ENCODE measurements at regions not wholly inside any gene's neighbourhood (a gene's known extent, or its start where the extent isn't known, plus 50 kb on each side); places are given as distances from the start of the nearest gene placed in this dataset.

- no peak for ATAC-seq
- 0% methylated on average over 1 of the region's 1 CpG for WGBS (ENCODE audit: insufficient coverage, low coverage, missing lambda C conversion rate)
- POLR2A ChIA-PET: interaction anchor here (0.6 to 2.1 kb wide), 3 partner anchors 11 to 235 kb away, joined by 3 to 6 read pairs (median 3); no protein-coding TSS in a partner anchor
These were observed 86.3 kb upstream of the AMOTL1 start for GRCh38 chr11:94681852-94682251.

More at GRCh38 chr11:94681852-94682251, 86.3 kb upstream of the AMOTL1 start:
- Histone ChIP-seq H4K20me1 (replicated peaks; ENCODE audit: control insufficient read depth, insufficient read depth, low read length) (no peaks in the 10 kb centered on the region), H3K9me1 (ENCODE audit: control insufficient read depth, insufficient read depth, low read length) (no peaks in the 10 kb centered on the region), H3K9ac (ENCODE audit: insufficient read depth in 1 of 2, low read depth in 2 of 2, low read length in 2 of 2) (peak overlapping the region in 1 of 2 experiments; percentile 36; a peak in 2 of 4 replicates), H3K27ac (ENCODE audit: extremely low read depth, low read depth, low read length) (peak overlapping the region; percentile 23; the same call in 1 of the 3 replicates), H3K9me3 (replicated peaks; ENCODE audit: control insufficient read depth, insufficient read depth, low read depth, low read length) (no peaks in the 10 kb centered on the region), H3K4me3 (no peak overlapping the region), H3K79me2 (ENCODE audit: control insufficient read depth, insufficient read depth, low read length) (no peaks in the 10 kb centered on the region), H2AFZ (ENCODE audit: low read depth, low read length) (peak overlapping the region; percentile 89), H3K4me1 (replicated peaks in 1 of 2; ENCODE audit: control insufficient read depth in 2 of 2, insufficient read depth in 2 of 2, low read length in 2 of 2) (peaks cover 0 to 37% of the 10 kb centered on the region in 2 experiments; a peak in 4 of 5 replicates), H3K36me3 (ENCODE audit: control insufficient read depth, insufficient read depth, low read length) (no peaks in the 10 kb centered on the region), H3K27me3 (ENCODE audit: control insufficient read depth in 2 of 2, insufficient read depth in 2 of 2, low read length in 2 of 2) (no peaks in the 10 kb centered on the region), H3K4me2 (ENCODE audit: insufficient read depth, low read length) (peak overlapping the region; percentile 39; the same call in 1 of the 2 replicates)
- DNase-seq (ENCODE audit: extremely low read depth in 1 of 4, low spot score in 3 of 4) (no peak), FAIRE-seq (no peak)
- in situ Hi-C loops (cut with MboI): no loop called here
- intact Hi-C loops (cut with micrococcal nuclease): no loop called here
- no TSS peak for BruUV-seq (replicated peaks)
- CTCF ChIA-PET (ENCODE audit: low intra/inter-chr PET ratio): no interaction called here
- no peak for TF ChIP-seq EGR1 (conservative IDR thresholded peaks at IDR 0.05)
- TF ChIP-seq ELK3 (CRISPR knock-in tag; IDR thresholded peaks at IDR 0.05): no peak
- TF ChIP-seq PBX2 (CRISPR knock-in tag; IDR thresholded peaks at IDR 0.05; ENCODE audit: low read depth): no peak
- no peak for TF ChIP-seq PBX2 (tag; conservative IDR thresholded peaks at IDR 0.05; ENCODE audit: low read depth)
- peak; percentile 85 for TF ChIP-seq ZKSCAN1 (IDR thresholded peaks at IDR 0.05; ENCODE audit: low read depth, low read length)
- no peak for TF ChIP-seq CBFB (CRISPR knock-in tag; IDR thresholded peaks at IDR 0.05)

Measured in K562 (cell line).